ENCODE measurements at regions not wholly inside any gene's neighbourhood (a gene's known extent, or its start where the extent isn't known, plus 50 kb on each side); places are given as distances from the start of the nearest gene placed in this dataset.

DNA sequence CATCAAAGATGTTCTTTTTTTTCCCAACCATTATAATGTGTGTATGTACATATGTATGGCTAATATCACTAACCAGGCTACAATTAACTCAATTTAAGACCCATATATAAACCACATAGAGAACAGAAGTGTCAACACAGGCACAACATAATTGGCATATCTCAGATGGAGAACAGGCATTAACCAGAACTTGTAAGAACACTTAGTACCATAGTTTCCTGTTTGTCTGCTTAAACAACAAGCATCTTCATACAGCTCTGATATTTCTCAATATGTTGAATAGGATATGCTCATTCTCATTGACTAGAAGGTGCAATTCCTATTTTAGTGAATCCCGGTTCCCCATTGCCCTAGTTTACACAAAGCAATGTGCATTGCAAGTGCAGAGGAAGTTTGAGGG is 116.9 kb upstream of the EDNRB start:
- TF ChIP-seq, protein P1, sequence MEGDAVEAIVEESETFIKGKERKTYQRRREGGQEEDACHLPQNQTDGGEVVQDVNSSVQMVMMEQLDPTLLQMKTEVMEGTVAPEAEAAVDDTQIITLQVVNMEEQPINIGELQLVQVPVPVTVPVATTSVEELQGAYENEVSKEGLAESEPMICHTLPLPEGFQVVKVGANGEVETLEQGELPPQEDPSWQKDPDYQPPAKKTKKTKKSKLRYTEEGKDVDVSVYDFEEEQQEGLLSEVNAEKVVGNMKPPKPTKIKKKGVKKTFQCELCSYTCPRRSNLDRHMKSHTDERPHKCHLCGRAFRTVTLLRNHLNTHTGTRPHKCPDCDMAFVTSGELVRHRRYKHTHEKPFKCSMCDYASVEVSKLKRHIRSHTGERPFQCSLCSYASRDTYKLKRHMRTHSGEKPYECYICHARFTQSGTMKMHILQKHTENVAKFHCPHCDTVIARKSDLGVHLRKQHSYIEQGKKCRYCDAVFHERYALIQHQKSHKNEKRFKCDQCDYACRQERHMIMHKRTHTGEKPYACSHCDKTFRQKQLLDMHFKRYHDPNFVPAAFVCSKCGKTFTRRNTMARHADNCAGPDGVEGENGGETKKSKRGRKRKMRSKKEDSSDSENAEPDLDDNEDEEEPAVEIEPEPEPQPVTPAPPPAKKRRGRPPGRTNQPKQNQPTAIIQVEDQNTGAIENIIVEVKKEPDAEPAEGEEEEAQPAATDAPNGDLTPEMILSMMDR (IDR thresholded peaks at IDR 0.05 in 8 of 11, conservative IDR thresholded peaks at IDR 0.05 in 3 of 11): no peak
- no peak for TF ChIP-seq POLR2AphosphoS5 (IDR thresholded peaks at IDR 0.05)
